Lung (tissue), 11 donors: ENCODE measurements at regions not wholly inside any gene's neighbourhood (a gene's known extent, or its start where the extent isn't known, plus 50 kb on each side); places are given as distances from the start of the nearest gene placed in this dataset.
"Not testable (repeated sequence)": the region's sequence is repeated elsewhere in the genome, so short reads cannot be mapped to it uniquely, and the experiment has no call there.

Source experiments
- ATAC-seq: fragments of 200-7000 bp; cut with Tn5 transposase; one replicate; pipeline ENCODE4 v1.9.1; 2020; ENCODE audit warnings: moderate number of reproducible peaks; ENCODE audit not compliant: insufficient read depth, low FRiP score
- DNase-seq, 3 donors: peaks; one replicate each; pipeline ENCODE4 v3.0.0-alpha.2; 2013 to 2017
- H3K27ac ChIP-seq, 2 donors: one replicate each; pipeline ENCODE4 v1.5.1; 2013; ENCODE audit warnings: mild to moderate bottlenecking in 2 of 2, moderate library complexity in 2 of 2, control low read depth in 1 of 2, inconsistent platforms in 1 of 2, low read depth in 1 of 2, low read length in 1 of 2
- H3K27me3 ChIP-seq, 3 donors: one replicate each; pipeline ENCODE4 v1.5.1; 2013; ENCODE audit warnings: low read length in 2 of 3; ENCODE audit not compliant: control insufficient read depth in 3 of 3, insufficient read depth in 3 of 3
- H3K36me3 ChIP-seq, 4 donors: one replicate each; pipeline ENCODE4 v1.5.1; 2013; ENCODE audit warnings: low read length in 4 of 4, mild to moderate bottlenecking in 1 of 4, moderate library complexity in 1 of 4; ENCODE audit not compliant: control insufficient read depth in 4 of 4, insufficient read depth in 4 of 4
- H3K4me1 ChIP-seq, 5 donors: one replicate each; pipeline ENCODE4 v1.5.1; 2013; ENCODE audit warnings: low read length in 5 of 5, mild to moderate bottlenecking in 2 of 5, moderate library complexity in 1 of 5; ENCODE audit not compliant: control insufficient read depth in 5 of 5, insufficient read depth in 5 of 5
- H3K4me3 ChIP-seq: one replicate; pipeline ENCODE4 v1.5.1; 2013; ENCODE audit warnings: mild to moderate bottlenecking, control low read depth, moderate library complexity
- H3K9ac ChIP-seq, 2 donors: one replicate each; pipeline ENCODE4 v1.5.1; 2013; ENCODE audit warnings: low read length in 2 of 2, control low read depth in 1 of 2; ENCODE audit not compliant: insufficient read depth in 1 of 2
- H3K9me3 ChIP-seq, 4 donors: one replicate each; pipeline ENCODE4 v1.5.1; 2013; ENCODE audit warnings: low read length in 3 of 4, mild to moderate bottlenecking in 1 of 4, moderate library complexity in 1 of 4; ENCODE audit not compliant: control insufficient read depth in 4 of 4, insufficient read depth in 3 of 4
- CTCF ChIP-seq: IDR thresholded peaks from 2 replicates; pipeline ENCODE4 v1.5.1; 2012; ENCODE audit warnings: mild to moderate bottlenecking; ENCODE audit errors: control extremely low read depth, extremely low read depth
- WGBS, 2 donors: extraction: QIAGEN DNeasy Blood & Tissue Kit; methylation state at CpG; one replicate each; pipeline ENCODE4 v1.1.7; 2013; 5-methylcytosine and 5-hydroxymethylcytosine counted together
- donor health status: control.
- donor health status: control.
- donor health status: Bipolar disorder and iron deficiency.
- donor health status: healthy.
- donor health status: DM: yes; HTN: yes; CAD: no.

DNA sequence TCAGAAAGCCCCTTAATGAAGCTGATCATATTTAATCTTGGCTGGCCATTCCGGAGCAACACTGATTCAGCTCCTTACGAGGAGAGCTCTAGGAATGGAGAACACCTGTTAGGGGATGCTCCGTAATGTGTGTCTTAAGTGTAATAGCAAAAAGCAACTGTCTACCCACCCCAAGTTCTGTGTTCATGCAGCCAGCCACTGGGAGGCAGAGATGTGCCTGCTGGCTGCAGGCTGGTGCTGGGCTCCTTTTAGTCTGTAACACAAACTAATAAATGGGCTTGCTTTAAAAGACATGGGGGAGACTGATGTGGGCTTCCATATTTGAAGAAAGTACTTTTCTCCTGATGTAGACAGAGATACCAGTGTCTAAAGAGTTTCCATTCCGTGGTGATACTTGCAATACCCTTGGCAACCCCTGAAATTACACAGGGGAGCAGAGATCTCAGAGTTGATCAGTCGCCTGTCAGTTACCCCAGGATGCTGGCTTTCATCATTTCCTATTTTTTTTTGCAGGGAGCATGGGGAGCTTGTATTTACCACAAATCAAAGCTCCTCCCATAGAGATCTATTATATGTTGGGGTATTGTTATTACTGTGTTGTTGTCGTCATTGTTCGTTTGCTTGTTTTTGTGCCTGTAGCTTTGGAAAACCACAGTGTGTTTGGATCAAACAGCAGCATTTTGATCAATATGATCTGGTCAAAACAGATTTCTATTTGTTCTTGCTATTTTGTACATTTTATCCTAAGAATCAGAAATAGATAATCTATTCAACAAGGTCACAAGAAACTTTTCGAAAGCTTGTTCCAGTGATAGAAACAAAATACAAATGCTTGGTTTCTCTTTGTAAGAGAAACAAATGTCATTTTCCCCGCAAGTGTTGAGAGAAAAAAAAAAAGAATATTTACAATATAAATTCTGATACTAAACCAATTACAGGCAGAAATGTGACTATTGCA, 65.8 kb downstream of the MTX3 start:
- Histone ChIP-seq H3K9ac (no peak overlapping the region), H3K4me1 (no peaks in the 10 kb centered on the region), H3K27ac (no peak overlapping the region), H3K4me3 (no peak overlapping the region), H3K27me3 (no peaks in the 10 kb centered on the region), H3K9me3 (peaks cover 0 to 5% (median 0%) of the 10 kb centered on the region in 4 donors), H3K36me3 (no peaks in the 10 kb centered on the region)
- no peak for DNase-seq
- TF ChIP-seq CTCF, result no peak
- no peak for ATAC-seq
- WGBS, 2 donors, result 78 to 81% methylated on average over 9 of the region's 9 CpGs

DNA sequence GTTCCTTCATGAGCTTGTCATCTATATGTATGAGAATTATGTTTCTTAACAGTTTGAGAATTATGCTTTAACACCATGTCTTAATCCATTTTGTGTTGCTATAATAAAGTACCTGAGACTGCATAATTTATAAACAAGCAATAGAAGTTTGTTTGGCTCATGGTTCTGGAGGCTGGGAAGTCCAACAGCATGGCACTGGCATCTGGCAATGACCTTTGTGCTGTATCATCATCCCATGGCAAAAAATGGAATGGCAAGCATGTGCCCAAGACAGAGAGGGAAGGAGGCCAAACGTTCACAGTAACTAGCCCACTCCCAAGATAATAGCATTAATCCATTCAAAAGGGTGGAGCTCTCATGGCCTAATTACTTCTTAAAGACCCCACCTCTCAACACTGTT, 67.6 kb downstream of the MTX3 start:
- no peak overlapping the region for H3K4me3 ChIP-seq
- no peak for TF ChIP-seq CTCF
- no peak for DNase-seq
- 33 to 61% methylated on average over 1 of the region's 1 CpG for WGBS, 2 donors
- ATAC-seq, result no peak
- no peak overlapping the region for H3K27ac ChIP-seq
- no peak overlapping the region for H3K9ac ChIP-seq
- no peaks in the 10 kb centered on the region for H3K27me3 ChIP-seq
- no peaks in the 10 kb centered on the region for H3K36me3 ChIP-seq
- peaks cover 0 to 5% (median 0%) of the 10 kb centered on the region in 4 donors for H3K9me3 ChIP-seq
- no peaks in the 10 kb centered on the region for H3K4me1 ChIP-seq

GRCh38 chr5:79922626-79923025, 68.4 kb downstream of the MTX3 start:
- Histone ChIP-seq H3K9ac (no peak overlapping the region), H3K4me1 (no peaks in the 10 kb centered on the region), H3K27ac (no peak overlapping the region), H3K4me3 (no peak overlapping the region), H3K36me3 (no peaks in the 10 kb centered on the region), H3K9me3 (peaks cover 0 to 5% (median 0%) of the 10 kb centered on the region in 4 donors), H3K27me3 (no peaks in the 10 kb centered on the region)
- ATAC-seq (no peak), DNase-seq (no peak)
- no peak for TF ChIP-seq CTCF
- 93 to 97% methylated on average over 2 of the region's 2 CpGs for WGBS, 2 donors

GRCh38 chr5:79907452-79907851, 83.6 kb downstream of the MTX3 start:
- not testable (repeated sequence) for H3K4me3 ChIP-seq, H3K9ac ChIP-seq, H3K4me1 ChIP-seq, DNase-seq, H3K27ac ChIP-seq, H3K9me3 ChIP-seq, H3K27me3 ChIP-seq, H3K36me3 ChIP-seq, ATAC-seq
- WGBS, 2 donors, result 78 to 87% methylated on average over 1 of the region's 1 CpG

- H3K4me3 ChIP-seq, H3K9me3 ChIP-seq, H3K9ac ChIP-seq, H3K27ac ChIP-seq, H3K27me3 ChIP-seq, DNase-seq, ATAC-seq, H3K4me1 ChIP-seq, H3K36me3 ChIP-seq: not testable (repeated sequence)
- 91 to 96% methylated on average over 7 to 9 of the region's 10 CpGs for WGBS, 2 donors
Measured at GRCh38 chr5:79902571-79902970, 88.5 kb downstream of the MTX3 start.
